ENCODE measurements at regions not wholly inside any gene's neighbourhood (a gene's known extent, or its start where the extent isn't known, plus 50 kb on each side); places are given as distances from the start of the nearest gene placed in this dataset.

DNA sequence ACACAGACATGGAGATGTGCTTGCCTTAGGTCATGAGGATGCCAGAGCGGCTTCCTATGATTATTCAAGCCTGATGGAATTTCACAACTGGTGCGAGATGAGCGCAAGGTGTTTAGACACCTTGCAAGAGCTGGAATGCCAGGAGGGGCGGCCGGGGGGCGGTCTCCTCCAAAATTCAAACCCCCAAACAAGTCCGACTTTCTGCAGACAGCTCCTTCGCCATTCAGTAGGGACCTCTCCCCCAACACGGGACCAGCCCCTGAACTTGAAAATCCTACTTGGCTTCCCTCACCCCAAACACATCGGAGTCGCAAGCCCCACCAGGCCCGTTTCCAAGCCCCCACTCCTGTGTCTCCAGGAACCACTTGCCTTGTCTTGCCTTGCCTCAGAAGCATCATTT is 64.8 kb upstream of the ID2 start:
- H3K4me3 ChIP-seq (ENCODE audit: low read length): no peak overlapping the region
- H3K36me3 ChIP-seq (replicated peaks; ENCODE audit: insufficient read depth, low read length): no peaks in the 10 kb centered on the region
- H3K27ac ChIP-seq (ENCODE audit: low read length): no peak overlapping the region
- no peak for TF ChIP-seq EZH2phosphoT487 (IDR thresholded peaks at IDR 0.05; ENCODE audit: low read length)
- no peaks in the 10 kb centered on the region for H3K79me2 ChIP-seq (ENCODE audit: low read length)
- no peak for DNase-seq
- no peaks in the 10 kb centered on the region for H3K27me3 ChIP-seq (replicated peaks; ENCODE audit: insufficient read depth, low read length)
- H3F3A ChIP-seq (ENCODE audit: insufficient read depth, low read length): no peaks in the 10 kb centered on the region
- H3K4me2 ChIP-seq (ENCODE audit: low read depth, low read length): no peak overlapping the region
- no peaks in the 10 kb centered on the region for H3K4me1 ChIP-seq (ENCODE audit: low read length)
- no peaks in the 10 kb centered on the region for H3K9me2 ChIP-seq (replicated peaks; ENCODE audit: insufficient read depth, low read length)
- H3K9me3 ChIP-seq (replicated peaks; ENCODE audit: insufficient read depth, low read length): no peaks in the 10 kb centered on the region
- no peak overlapping the region for H3K9ac ChIP-seq (ENCODE audit: low read length)
- no peak overlapping the region for H2AFZ ChIP-seq (ENCODE audit: low read length)
- H4K20me1 ChIP-seq (ENCODE audit: insufficient read depth, low read length): no peaks in the 10 kb centered on the region

DNA sequence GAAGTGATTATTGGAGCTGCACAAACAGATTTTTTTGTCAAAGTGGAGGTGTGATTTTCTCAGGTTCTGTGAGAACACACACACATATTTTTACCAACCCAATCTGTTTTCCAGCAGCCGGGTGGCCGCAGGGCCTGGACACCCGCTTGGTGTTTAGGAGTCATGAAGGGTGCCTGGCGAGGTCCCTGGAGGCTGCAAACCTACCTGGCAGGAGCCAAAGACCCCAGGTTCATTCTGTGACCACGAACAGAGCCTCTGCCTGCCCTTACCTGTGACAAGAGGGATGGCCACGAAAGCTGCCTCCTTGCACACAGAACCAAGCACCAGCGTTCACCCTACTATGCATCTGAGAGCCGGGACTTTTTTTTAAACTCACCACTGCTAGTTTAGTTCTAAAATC is 64.3 kb upstream of the ID2 start:
- Histone ChIP-seq H3K9ac (ENCODE audit: low read length) (no peak overlapping the region), H3K4me2 (ENCODE audit: low read depth, low read length) (no peak overlapping the region), H3K4me1 (ENCODE audit: low read length) (no peaks in the 10 kb centered on the region), H3K36me3 (replicated peaks; ENCODE audit: insufficient read depth, low read length) (no peaks in the 10 kb centered on the region), H3K79me2 (ENCODE audit: low read length) (no peaks in the 10 kb centered on the region), H3K27ac (ENCODE audit: low read length) (no peak overlapping the region), H3F3A (ENCODE audit: insufficient read depth, low read length) (no peaks in the 10 kb centered on the region), H4K20me1 (ENCODE audit: insufficient read depth, low read length) (no peaks in the 10 kb centered on the region), H3K9me3 (replicated peaks; ENCODE audit: insufficient read depth, low read length) (no peaks in the 10 kb centered on the region), H2AFZ (ENCODE audit: low read length) (no peak overlapping the region), H3K27me3 (replicated peaks; ENCODE audit: insufficient read depth, low read length) (no peaks in the 10 kb centered on the region), H3K4me3 (ENCODE audit: low read length) (no peak overlapping the region), H3K9me2 (replicated peaks; ENCODE audit: insufficient read depth, low read length) (no peaks in the 10 kb centered on the region)
- DNase-seq: no peak
- no peak for TF ChIP-seq EZH2phosphoT487 (IDR thresholded peaks at IDR 0.05; ENCODE audit: low read length)
- no peak for TF ChIP-seq EZH2 (optimal IDR thresholded peaks at IDR 0.05; ENCODE audit: low read depth, low read length)
- TF ChIP-seq, protein P1, sequence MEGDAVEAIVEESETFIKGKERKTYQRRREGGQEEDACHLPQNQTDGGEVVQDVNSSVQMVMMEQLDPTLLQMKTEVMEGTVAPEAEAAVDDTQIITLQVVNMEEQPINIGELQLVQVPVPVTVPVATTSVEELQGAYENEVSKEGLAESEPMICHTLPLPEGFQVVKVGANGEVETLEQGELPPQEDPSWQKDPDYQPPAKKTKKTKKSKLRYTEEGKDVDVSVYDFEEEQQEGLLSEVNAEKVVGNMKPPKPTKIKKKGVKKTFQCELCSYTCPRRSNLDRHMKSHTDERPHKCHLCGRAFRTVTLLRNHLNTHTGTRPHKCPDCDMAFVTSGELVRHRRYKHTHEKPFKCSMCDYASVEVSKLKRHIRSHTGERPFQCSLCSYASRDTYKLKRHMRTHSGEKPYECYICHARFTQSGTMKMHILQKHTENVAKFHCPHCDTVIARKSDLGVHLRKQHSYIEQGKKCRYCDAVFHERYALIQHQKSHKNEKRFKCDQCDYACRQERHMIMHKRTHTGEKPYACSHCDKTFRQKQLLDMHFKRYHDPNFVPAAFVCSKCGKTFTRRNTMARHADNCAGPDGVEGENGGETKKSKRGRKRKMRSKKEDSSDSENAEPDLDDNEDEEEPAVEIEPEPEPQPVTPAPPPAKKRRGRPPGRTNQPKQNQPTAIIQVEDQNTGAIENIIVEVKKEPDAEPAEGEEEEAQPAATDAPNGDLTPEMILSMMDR (IDR thresholded peaks at IDR 0.05; ENCODE audit: low read length): no peak

DNA sequence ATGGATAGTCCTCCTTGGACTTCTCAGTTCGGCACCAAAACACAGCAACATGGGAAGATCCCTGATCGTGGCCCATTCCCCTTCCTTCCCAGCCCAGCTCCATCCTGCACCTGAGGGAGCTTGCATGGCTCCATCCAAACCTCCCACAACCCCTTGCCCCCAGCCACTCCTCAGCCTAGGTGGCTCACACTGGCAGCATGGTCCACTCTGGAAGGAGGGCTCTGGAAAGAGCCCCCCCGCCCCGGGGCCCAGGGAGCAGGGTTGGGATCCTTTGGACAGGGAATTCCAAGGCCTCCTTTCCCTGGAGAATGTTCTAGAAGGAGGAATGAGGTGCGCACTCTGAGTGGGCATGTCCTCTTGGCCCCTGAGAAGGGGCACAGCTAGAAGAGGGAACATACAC is 62.8 kb upstream of the ID2 start:
- H3K9me2 ChIP-seq (replicated peaks; ENCODE audit: insufficient read depth, low read length): no peaks in the 10 kb centered on the region
- H3K27ac ChIP-seq (ENCODE audit: low read length): no peak overlapping the region
- no peaks in the 10 kb centered on the region for H3K36me3 ChIP-seq (replicated peaks; ENCODE audit: insufficient read depth, low read length)
- no peak for TF ChIP-seq EZH2phosphoT487 (IDR thresholded peaks at IDR 0.05; ENCODE audit: low read length)
- no peak for TF ChIP-seq EZH2 (optimal IDR thresholded peaks at IDR 0.05; ENCODE audit: low read depth, low read length)
- TF ChIP-seq, protein P1 (IDR thresholded peaks at IDR 0.05; ENCODE audit: low read length): no peak
- H3K9ac ChIP-seq (ENCODE audit: low read length): no peak overlapping the region
- no peak overlapping the region for H3K4me2 ChIP-seq (ENCODE audit: low read depth, low read length)
- H3K4me1 ChIP-seq (ENCODE audit: low read length): no peaks in the 10 kb centered on the region
- H3F3A ChIP-seq (ENCODE audit: insufficient read depth, low read length): no peaks in the 10 kb centered on the region
- no peaks in the 10 kb centered on the region for H3K9me3 ChIP-seq (replicated peaks; ENCODE audit: insufficient read depth, low read length)
- no peaks in the 10 kb centered on the region for H4K20me1 ChIP-seq (ENCODE audit: insufficient read depth, low read length)
- no peak for DNase-seq
- H3K4me3 ChIP-seq (ENCODE audit: low read length): no peak overlapping the region
- H3K79me2 ChIP-seq (ENCODE audit: low read length): no peaks in the 10 kb centered on the region
- H2AFZ ChIP-seq (ENCODE audit: low read length): no peak overlapping the region
- H3K27me3 ChIP-seq (replicated peaks; ENCODE audit: insufficient read depth, low read length): no peaks in the 10 kb centered on the region

DNA sequence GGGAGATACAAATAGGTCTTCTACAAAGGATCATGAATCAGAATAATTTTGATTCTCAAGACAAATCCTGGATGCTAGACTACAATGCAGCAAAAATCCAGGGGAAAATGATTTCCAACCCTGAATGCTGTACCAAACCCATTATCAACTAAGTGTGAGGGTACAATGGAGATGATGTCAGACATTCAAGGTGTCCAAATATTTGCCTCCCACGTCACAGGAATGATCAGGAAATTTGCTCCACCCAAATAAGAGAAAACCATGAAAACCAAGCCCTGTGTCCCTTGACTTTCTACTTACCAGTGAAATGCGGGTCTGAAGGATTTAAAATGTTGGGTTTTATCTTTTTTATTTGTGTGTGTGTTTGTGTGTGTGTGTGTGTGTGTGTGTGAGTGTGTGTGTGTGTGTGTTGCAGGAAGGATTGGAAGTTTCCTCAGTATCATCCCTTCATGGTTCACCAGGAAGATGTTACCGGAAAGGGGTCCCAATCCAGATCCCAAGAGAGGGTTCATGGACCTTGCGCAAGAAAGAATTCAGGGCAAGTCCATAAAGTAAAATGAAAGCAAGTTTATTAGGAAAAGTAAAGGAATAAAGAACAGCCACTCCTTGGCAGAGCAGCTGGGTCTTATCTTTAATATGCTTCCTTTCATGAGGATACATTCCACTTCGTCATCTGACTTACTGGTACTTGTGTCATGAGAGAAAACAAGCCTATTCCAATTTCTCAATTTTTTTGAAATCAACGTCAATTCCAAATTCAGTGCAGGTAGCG is 61.1 kb upstream of the ID2 start:
- H3K4me1 ChIP-seq (ENCODE audit: low read length): no peaks in the 10 kb centered on the region
- H3K9ac ChIP-seq (ENCODE audit: low read length): no peak overlapping the region
- H3K27ac ChIP-seq (ENCODE audit: low read length): no peak overlapping the region
- H4K20me1 ChIP-seq (ENCODE audit: insufficient read depth, low read length): no peaks in the 10 kb centered on the region
- H3K4me2 ChIP-seq (ENCODE audit: low read depth, low read length): no peak overlapping the region
- H3K27me3 ChIP-seq (replicated peaks; ENCODE audit: insufficient read depth, low read length): no peaks in the 10 kb centered on the region
- H3K9me2 ChIP-seq (replicated peaks; ENCODE audit: insufficient read depth, low read length): no peaks in the 10 kb centered on the region
- no peaks in the 10 kb centered on the region for H3K79me2 ChIP-seq (ENCODE audit: low read length)
- H3K9me3 ChIP-seq (replicated peaks; ENCODE audit: insufficient read depth, low read length): no peaks in the 10 kb centered on the region
- no peak for DNase-seq
- H2AFZ ChIP-seq (ENCODE audit: low read length): no peak overlapping the region
- no peaks in the 10 kb centered on the region for H3K36me3 ChIP-seq (replicated peaks; ENCODE audit: insufficient read depth, low read length)
- H3F3A ChIP-seq (ENCODE audit: insufficient read depth, low read length): no peaks in the 10 kb centered on the region
- TF ChIP-seq, protein P1 (IDR thresholded peaks at IDR 0.05; ENCODE audit: low read length): no peak
- TF ChIP-seq EZH2phosphoT487 (IDR thresholded peaks at IDR 0.05; ENCODE audit: low read length) (no peak), EZH2 (optimal IDR thresholded peaks at IDR 0.05; ENCODE audit: low read depth, low read length) (no peak)
- H3K4me3 ChIP-seq (ENCODE audit: low read length): no peak overlapping the region
